ENCODE measurements at regions not wholly inside any gene's neighbourhood (a gene's known extent, or its start where the extent isn't known, plus 50 kb on each side); places are given as distances from the start of the nearest gene placed in this dataset.

DNA sequence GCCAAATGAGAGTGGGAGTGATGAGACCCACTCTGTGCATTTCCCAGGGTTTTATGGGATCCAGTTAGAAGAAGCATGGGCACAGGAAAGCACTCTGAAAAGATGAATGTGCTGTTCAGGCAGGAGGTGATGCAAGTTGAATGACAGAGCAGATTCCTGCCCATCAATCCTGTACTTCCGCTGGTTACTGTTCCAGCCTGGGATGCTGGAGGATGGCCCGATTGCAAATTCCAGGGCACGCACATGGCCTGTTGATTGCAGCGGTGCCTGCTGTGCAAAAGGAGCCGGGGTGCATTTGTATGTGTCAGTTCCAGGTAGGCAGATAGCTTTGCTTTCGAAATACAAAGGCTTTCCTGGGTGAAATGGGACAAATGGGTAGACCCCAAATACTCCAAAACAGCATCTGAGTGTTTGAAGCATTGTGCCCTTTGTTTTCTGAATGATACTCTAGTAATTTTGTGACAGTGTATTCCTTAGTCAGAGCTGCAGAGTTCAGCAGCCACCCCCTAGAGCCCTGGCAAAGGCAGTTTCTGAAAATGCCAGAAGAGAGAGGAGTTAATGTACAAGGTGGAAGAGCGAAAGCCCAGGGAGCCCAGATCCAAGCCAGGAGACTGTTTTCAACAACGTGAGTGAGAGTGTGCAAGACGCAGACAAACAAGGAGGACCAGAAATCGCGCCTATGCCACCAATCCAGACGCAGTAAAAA is 454.2 kb upstream of the CLINT1 start:
- in situ Hi-C loops (cut with HindIII; ENCODE audit: low sequenced_read_pairs) = no loop called here

DNA sequence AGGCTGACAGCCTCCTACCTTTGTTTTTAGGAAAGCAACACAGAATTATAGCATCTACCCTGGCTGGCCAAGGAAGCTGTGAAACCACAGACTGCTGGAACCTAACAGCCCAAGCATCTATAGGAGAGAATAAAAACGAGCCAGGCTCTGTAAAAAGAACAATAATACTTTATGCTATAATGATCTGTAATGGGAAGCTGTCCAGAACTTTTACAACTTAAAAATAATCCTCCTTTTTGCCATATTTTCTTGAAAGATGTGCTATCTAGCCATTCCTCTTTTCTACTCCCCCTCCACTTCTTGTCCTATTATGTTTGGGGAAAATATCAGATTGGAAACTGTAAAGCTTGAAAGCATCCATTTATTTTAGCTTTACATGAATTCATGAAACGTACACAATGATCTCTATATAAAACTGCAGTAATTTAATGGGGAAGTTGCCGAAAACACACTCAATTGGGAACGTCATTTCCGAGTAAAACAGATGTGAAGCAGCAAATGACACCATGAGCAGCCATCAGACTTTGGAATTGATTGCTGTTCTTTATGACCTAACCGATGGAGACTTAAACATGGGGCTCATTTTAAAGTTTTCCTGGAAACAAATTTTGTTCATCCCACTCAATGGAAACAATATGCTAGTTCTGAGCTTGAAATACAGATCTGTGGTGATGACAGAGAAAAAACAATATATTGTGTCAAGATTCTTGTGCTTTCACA is 450.3 kb upstream of the CLINT1 start:
- in situ Hi-C loops (cut with HindIII; ENCODE audit: low sequenced_read_pairs) = no loop called here

DNA sequence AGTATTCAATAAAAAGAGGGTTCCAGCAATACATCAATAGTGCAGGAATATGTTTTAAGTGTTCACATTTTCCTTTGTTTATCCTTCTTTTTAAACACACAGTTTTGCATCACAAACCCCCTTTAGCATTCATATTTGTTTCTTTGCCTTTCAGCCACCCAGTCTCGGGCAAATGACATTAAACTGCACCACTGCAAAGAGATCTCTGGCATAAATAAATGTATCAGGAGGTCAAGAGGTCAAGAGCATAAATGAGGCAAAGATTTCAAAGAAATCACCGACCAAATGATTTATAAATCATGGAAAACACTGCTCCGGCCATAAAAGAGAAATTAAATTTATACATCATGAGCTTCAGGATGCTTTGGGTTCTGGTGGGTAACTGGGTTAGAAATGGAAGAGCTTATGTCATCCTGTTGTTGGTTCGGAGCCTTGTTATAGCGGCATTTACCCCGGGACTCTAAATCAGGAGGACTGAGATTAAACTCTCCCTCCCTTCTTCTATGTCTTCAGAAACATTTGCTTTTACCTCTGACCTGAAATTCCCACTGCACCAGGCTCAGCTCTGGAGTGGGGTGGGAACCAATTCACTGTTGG is 449.6 kb upstream of the CLINT1 start:
- in situ Hi-C loops (cut with HindIII; ENCODE audit: low sequenced_read_pairs) = no loop called here

DNA sequence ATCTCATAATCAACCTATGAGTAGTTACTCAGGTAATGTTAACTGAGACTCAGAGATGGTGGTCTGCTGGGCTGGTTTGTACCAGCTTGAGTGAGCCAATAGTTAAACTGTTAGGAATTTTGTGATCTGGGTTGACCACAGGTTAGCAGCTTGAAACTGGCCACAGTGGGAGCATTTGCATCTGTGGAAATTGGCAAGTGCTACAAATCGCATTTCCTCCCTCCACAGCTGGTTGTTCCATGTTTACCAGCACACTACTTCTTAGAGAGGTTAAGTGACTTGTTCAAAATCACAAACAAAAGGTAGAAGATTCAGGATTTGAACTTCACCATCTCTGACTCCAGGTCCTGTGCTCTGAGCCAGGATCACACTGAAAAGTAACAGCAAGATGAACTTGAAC is 446.9 kb upstream of the CLINT1 start:
- in situ Hi-C loops (cut with HindIII; ENCODE audit: low sequenced_read_pairs) = no loop called here

DNA sequence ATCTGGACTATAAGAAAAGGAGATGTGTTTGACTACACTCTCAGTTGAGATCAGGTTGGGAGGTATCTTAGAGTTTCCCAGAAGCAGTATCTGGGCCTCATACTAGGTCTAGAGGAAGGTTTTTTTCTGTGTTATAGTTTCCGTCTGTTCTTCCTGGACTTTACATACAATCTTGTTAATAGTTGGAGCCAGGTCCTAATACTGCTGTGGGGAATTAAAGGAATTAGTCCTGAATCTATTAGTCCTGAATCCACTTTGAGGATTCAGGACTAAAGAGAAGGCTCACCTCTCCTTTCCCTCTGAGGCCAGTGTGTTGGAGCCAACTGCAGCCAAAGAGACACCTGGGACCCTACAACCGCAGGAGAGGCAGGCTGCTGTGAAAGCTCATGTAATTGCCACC is 445.7 kb upstream of the CLINT1 start:
- in situ Hi-C loops (cut with HindIII; ENCODE audit: low sequenced_read_pairs) = no loop called here

DNA sequence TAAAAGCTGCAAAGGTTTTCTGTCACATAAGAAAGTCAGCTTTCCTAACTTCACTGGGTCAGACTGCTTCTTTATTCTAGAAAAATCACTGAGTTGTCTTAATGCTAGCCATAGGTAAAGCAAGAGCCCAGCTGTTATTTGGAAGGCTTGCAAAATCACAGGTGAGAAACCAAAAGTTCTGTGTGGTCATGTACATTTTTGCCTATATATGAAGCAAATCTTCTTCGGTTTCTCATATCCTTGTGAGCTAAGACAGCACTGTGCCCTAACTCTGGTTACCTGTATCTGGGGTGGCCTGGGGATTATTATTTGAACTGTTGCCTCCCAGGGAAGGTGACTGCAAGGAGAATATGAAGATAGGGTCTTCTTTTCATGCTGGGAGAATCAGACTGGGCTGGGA is 444.9 kb upstream of the CLINT1 start:
- in situ Hi-C loops (cut with HindIII; ENCODE audit: low sequenced_read_pairs) = no loop called here

DNA sequence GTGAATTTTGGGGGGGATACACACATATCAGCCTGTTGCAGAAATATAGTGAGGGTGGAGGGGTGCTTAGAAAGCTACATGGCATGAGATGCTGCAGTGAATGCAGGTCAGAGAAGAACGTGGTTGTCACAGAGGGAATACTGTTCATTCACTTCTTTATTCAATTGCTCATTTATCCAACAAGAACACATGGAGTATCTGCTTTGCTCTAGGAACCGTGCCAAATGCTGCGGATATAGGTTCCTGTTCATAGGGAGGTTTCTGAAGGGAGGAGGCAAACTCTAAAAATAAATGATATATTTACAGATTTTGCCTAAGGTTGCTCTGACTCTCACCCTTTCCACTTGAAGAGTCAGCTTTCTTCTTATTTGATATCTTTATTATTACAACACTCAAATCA is 444.3 kb upstream of the CLINT1 start:
- in situ Hi-C loops (cut with HindIII; ENCODE audit: low sequenced_read_pairs) = no loop called here

DNA sequence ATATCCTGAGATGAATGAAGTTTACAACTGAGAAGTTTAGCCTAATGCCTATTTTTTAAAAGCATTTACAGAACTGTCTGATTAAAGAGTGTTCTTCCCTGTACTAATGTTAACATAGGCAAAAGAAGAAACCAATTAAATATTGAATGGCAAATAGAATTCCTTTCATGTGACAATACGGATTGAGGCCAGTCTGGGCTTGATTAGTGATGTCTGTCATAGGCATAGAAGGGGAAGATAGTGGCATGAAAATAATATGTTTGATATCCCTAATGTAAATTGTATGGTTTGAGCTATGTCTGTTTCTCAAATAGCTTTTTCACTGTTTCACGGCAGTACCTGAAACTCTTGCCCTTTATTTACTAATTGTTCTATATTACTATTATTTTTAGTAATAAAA is 443.1 kb upstream of the CLINT1 start:
- in situ Hi-C loops (cut with HindIII; ENCODE audit: low sequenced_read_pairs) = no loop called here

DNA sequence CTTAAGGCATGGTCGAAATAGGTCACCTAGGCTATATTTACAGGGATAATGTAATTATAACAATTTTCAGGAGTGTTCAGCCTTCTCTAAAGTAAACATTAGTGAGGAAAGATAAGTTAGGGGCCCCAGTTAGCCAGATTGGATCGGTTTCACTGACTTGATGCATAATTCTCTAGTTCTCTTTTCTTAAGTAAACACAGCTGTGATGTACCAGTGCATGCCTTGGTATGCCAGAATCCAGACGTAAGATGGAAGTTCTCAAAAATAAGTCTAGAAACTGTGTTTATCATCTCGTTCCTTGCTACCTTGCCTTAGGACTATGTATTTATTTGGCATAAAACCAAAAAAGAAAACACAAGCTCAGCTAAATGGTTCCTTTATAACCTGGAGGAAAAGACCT is 442.2 kb upstream of the CLINT1 start:
- in situ Hi-C loops (cut with HindIII; ENCODE audit: low sequenced_read_pairs) = no loop called here

DNA sequence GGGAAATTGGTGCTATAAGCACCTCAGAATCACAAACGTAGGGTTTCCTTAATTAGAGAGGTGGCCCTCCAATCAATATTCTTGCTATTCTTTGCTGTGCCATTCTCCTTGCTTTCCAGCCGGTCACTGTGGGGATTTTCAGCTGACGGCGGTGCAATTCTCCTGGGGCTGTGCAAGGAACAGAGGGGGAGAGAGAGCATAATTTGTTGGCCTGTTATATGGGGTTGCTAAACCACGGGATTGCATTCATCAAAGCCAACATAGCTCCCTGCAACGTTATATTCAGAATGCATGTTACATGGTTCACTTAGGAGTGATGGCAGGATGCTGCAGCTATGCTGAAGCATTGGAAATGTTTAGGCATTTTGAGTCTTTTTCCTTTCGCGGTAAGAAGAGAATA is 441.3 kb upstream of the CLINT1 start:
- in situ Hi-C loops (cut with HindIII; ENCODE audit: low sequenced_read_pairs) = no loop called here

DNA sequence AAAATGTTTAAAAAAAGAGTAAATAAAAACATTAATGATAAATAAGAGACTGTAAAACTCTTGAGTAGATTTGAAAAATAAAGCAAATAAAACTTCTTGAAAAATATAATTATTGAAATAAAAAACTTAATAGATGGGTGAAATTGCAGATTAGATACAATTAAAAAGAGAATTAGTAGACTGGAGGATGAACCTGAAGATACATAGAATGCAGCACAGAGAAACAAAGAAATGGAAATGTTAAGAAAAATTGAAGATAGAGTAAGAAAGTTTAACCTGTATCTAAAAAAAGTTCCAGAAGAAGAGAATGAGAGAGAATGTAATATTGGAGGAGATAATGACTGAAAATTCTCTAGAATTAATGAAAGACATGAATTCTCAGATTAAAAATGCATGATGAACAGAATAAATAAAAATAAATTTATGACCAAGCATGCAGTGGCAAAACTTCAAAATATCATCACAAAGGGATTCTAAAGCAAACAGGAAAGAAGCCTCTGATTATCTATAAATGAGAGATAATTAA is 438.1 kb upstream of the CLINT1 start:
- in situ Hi-C loops (cut with HindIII; ENCODE audit: low sequenced_read_pairs) = no loop called here

DNA sequence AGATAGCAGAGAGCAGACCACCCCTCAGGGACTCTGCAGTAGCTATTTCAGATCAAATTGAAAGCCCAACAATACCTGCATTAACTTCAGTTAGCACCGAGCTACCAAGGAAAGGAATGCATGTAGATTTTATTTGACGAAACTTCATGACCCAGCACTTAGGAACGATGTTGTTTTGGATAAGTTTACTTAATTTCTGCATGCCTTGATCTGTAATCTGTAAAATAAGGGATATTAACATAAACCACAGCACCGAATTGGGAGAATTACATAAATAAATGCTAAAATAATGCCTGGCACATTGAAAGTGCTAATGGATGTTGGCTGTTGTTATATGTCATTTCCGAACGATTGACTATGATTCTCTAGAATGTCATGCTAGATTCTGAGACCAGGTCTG is 435.8 kb upstream of the CLINT1 start:
- in situ Hi-C loops (cut with HindIII; ENCODE audit: low sequenced_read_pairs) = no loop called here

DNA sequence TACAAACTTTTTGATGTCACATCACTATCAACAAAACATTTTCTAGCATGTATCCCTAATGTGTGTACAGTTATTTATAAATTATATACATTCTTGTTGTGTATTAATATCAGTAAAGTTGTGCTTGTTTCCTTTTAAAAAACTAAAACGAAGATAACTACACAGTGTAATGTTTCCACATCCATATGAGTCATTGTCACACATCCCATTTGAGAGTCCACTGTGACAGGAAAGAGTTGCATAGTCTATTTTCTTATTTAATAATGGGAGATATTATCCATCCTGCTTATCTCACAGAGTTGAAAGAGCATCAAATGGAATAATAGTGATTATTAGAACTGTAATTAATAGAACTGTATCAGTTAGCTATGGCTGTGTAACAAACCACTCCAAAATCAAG is 434.0 kb upstream of the CLINT1 start:
- in situ Hi-C loops (cut with HindIII; ENCODE audit: low sequenced_read_pairs) = no loop called here

DNA sequence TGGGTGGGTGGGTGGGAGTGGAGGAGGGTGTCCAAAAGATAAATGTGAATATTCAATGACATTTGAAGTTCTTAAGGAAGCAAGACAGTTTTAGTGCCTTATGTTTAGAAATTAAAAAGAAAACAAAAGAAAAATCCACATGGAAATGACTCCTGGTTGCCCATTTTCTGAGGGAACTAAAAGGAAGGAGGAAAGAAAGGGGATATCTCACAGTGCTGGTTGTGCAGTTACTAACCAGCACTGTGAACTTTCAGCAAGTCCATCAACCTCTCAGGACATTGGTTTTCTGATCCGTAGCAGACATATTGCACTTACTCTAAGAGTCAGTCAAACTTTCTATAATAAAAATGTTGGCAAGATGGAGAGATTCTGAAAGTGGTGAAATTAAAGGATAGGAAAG is 431.0 kb upstream of the CLINT1 start:
- in situ Hi-C loops (cut with HindIII; ENCODE audit: low sequenced_read_pairs) = no loop called here

DNA sequence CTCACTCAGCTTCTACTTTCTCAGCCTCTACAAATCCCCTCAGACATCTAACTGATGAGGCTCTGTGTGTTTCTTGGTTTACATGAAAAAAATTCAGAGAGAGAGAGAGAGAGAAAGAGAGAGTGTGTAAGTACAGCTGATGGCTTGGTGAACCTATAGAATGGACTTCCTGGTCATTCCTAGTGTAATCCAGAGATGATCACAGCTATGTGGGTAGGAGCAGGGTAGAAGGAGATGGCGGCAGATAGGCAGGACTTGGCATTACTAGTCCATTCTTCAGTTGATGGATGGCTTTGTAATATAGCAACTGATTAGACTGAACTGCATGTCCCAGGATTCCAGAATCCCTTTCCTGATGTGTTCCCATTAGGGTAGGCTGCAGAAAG is 429.3 kb upstream of the CLINT1 start:
- in situ Hi-C loops (cut with HindIII; ENCODE audit: low sequenced_read_pairs) = no loop called here

DNA sequence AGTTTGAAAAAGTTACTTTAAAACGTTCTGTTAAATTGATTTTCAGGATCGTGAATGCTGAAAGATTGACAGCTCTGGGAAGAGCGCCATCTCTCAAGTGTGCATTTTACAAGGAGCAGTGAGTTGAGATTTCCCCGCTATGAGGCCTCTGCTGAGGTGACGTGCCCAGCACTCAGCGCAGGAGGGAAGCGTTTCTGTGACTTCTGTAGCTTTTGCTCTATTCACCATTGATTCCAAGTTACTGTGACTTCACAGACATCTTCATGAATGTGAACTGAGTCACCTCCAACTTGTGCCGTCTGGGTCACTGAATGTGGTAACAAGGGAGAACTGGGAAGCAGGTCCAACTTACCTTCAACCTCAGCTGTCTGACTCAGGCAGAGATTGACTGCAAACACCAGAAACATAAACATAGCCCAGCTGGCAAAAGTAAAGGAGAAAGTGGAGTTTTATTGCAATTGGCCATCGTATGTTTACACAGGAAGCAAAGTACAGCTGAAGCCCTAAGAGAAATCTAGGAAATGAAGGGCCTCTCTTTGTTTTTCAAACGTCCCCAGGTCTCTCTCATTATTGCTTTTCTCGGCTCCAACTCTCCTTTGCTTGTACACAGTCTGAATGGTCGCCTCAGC is 428.8 kb upstream of the CLINT1 start:
- in situ Hi-C loops (cut with HindIII; ENCODE audit: low sequenced_read_pairs) = no loop called here

DNA sequence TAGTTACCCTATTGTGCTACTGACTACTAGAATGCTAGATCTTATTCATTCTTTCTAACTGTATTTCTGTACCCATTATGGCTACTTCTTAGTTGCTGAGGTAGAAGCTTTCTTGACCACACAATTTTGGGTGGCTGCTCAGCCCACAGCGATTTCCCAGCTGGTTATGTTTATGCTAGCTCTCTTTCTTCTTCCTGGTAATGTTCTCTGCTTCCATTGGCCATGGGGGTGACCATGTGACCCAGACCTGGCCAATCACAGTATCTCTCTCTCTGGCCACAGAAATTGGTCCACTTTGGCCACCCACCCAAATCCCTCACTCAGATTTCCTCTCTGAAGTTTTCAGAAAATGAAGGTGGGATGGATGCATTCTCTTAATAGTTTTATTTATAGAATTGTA is 427.9 kb upstream of the CLINT1 start:
- in situ Hi-C loops (cut with HindIII; ENCODE audit: low sequenced_read_pairs) = no loop called here

DNA sequence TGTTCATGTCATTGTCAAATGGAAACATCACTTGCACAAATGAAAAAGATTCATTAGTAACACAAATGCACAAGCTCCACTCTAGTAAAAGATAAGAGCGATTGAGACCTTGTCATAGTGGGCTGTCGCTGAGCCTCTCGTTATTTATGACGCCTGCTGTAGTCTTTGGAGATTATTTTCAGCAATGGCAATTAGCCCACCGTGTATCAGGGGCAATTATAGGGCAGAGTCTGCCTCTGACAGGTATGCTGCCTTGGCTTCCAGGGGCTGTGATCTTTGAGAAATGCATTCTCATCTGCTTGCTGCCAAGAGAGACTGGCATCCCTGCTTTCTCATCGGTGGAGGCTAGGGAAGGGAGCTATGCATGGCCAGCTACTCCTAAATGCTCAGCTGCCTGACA is 426.8 kb upstream of the CLINT1 start:
- in situ Hi-C loops (cut with HindIII; ENCODE audit: low sequenced_read_pairs) = no loop called here

DNA sequence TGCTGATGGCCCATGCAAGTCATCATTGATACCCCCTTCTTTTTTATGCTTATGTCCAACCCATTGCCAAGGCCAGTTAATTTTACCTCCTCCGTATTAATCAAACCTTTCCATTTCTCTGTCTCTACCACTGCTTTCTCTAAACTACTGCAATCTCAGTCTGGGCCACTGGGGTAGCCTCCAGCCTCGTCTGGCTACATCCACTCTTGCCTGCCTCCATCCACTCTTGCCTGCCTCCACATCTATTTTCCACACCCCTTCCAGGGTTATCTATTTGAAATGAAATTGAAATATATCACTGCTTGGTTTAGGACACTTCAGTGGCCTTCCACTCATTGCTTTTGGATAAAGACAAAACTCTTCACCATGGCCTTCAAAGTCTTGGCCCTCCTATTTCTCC is 425.3 kb upstream of the CLINT1 start:
- in situ Hi-C loops (cut with HindIII; ENCODE audit: low sequenced_read_pairs) = no loop called here

DNA sequence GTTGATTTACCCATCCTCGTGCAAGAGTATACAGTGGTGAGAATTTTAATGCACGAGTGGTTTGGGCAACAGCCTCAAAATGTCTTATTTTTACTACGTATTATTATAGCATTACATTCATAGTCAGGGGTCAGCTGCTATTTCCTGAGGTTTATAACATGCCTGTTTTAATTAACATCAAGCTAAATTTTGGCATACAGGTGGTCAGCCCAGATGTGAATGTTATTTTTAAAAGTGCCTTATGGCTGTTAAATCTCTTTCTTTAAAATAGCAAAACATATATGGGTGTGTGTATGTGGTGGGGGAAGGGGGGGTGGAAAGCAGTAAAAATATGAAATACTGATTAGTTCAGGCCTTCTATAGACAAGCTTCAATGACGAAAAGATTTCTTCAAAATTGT is 424.5 kb upstream of the CLINT1 start:
- in situ Hi-C loops (cut with HindIII; ENCODE audit: low sequenced_read_pairs) = no loop called here

DNA sequence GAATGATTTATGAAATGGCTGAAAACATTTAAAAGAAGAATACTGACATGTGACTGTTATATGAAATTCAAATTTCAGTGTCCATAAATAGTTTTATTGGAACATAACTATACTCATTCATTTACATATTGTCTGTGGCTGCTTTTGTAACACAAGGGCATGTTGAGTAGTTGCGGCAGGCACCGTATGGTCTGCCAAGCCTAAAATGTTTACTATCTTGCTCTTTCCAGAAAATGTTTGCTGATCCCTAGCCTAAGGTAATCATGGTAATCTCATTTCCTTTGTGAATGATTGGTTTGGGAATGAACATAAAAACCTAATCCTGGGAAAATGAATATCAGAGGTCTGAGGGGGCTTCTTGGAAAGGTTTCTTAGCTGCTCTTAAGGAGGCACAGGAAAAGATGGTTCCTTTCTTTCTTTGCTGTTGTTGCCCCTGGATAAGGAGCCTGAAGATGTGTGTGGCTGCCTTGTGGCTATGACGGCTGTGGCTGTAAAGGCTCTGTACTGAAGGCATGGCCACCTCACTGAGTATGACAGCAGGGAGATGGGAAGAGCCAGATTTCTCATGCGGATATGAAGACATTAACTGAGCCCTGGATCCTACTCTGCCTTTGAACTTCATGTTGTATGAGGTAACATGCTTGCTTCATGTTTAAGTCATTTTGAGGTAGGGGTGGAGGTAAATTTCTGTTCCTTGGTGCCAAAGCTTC is 419.4 kb upstream of the CLINT1 start:
- in situ Hi-C loops (cut with HindIII; ENCODE audit: low sequenced_read_pairs) = loop anchor here (5.0 kb wide), 1 partner anchor 41 kb away; no protein-coding TSS in a partner anchor
